ENCODE measurements at regions not wholly inside any gene's neighbourhood (a gene's known extent, or its start where the extent isn't known, plus 50 kb on each side); places are given as distances from the start of the nearest gene placed in this dataset.

- TF ChIP-seq CHD4 (IDR thresholded peaks at IDR 0.05; ENCODE audit: borderline replicate concordance) (no peak), JUNB (IDR thresholded peaks at IDR 0.05) (no peak), SREBF2 (IDR thresholded peaks at IDR 0.05) (no peak), BCL3 (IDR thresholded peaks at IDR 0.05) (no peak), RFX5 (IDR thresholded peaks at IDR 0.05) (no peak), ZFP36 (IDR thresholded peaks at IDR 0.05; ENCODE audit: borderline replicate concordance, partially characterized antibody) (no peak), USF2 (IDR thresholded peaks at IDR 0.05) (no peak), HDAC2 (IDR thresholded peaks at IDR 0.05) (no peak), E2F6 (IDR thresholded peaks at IDR 0.05; ENCODE audit: borderline replicate concordance, low read depth) (no peak), CBX2 (IDR thresholded peaks at IDR 0.05; ENCODE audit: borderline replicate concordance, low read depth) (no peak), ESRRA (IDR thresholded peaks at IDR 0.05; ENCODE audit: borderline replicate concordance, low read length) (no peak), ZSCAN20 (CRISPR knock-in tag; IDR thresholded peaks at IDR 0.05) (no peak), MAFK (IDR thresholded peaks at IDR 0.05; ENCODE audit: partially characterized antibody) (no peak), FOXS1 (CRISPR knock-in tag; IDR thresholded peaks at IDR 0.05) (no peak), PHF8 (IDR thresholded peaks at IDR 0.05; ENCODE audit: borderline replicate concordance, low read depth) (no peak), SMC3 (IDR thresholded peaks at IDR 0.05) (no peak), GATA3 (IDR thresholded peaks at IDR 0.05; ENCODE audit: borderline replicate concordance) (no peak), ELK1 (IDR thresholded peaks at IDR 0.05; ENCODE audit: low read depth, low read length) (no peak), POLR2A (IDR thresholded peaks at IDR 0.05; ENCODE audit: low read length) (no peak)
- ChIA-PET CTCF (interaction anchor here (1.1 to 2.9 kb wide), 3 partner anchors 10 to 52 kb away, joined by 3 to 6 read pairs (median 4); no protein-coding TSS in a partner anchor), POLR2A (no interaction called here)
- no peak for ATAC-seq
- 12% methylated on average over 8 of the region's 8 CpGs for WGBS (ENCODE audit: missing lambda C conversion rate)
- FAIRE-seq: no peak
- Histone ChIP-seq H3K9me3 (peaks cover 6% of the 10 kb centered on the region; the same call in 2 of the 3 replicates), H3K4me1 (no peaks in the 10 kb centered on the region), H3K4me3 (no peak overlapping the region), H3K27ac (no peak overlapping the region), H3K4me2 (no peak overlapping the region)
- no peak for DNase-seq (ENCODE audit: low read depth in 1 of 2, low spot score in 1 of 2)
These were observed 61.7 kb upstream of the XYLT1 start for GRCh38 chr16:17532338-17532995.

- WGBS (ENCODE audit: missing lambda C conversion rate): 10% methylated on average over 6 of the region's 6 CpGs
- TF ChIP-seq ZNF302 (CRISPR knock-in tag; IDR thresholded peaks at IDR 0.05) (no peak), TP53 (CRISPR knock-in tag; IDR thresholded peaks at IDR 0.05) (no peak), EP300 (IDR thresholded peaks at IDR 0.05) (no peak), KDM1A (IDR thresholded peaks at IDR 0.05; ENCODE audit: low read depth) (no peak), USF2 (IDR thresholded peaks at IDR 0.05) (no peak), RNF2 (IDR thresholded peaks at IDR 0.05; ENCODE audit: borderline replicate concordance, low read depth) (no peak), HOXB13 (CRISPR knock-in tag; IDR thresholded peaks at IDR 0.05; ENCODE audit: low read depth) (no peak), ZSCAN20 (CRISPR knock-in tag; IDR thresholded peaks at IDR 0.05) (no peak), EHMT2 (IDR thresholded peaks at IDR 0.05; ENCODE audit: low read depth) (no peak), ESRRA (IDR thresholded peaks at IDR 0.05; ENCODE audit: borderline replicate concordance, low read length) (no peak)
- Histone ChIP-seq H3K27ac (no peak overlapping the region), H3K4me2 (no peak overlapping the region), H3K4me3 (no peak overlapping the region), H3K4me1 (no peaks in the 10 kb centered on the region), H3K9me3 (peaks cover 6% of the 10 kb centered on the region; the same call in 2 of the 3 replicates)
- POLR2A ChIA-PET: no interaction called here
- ATAC-seq (no peak), FAIRE-seq (no peak), DNase-seq (ENCODE audit: low read depth in 1 of 2, low spot score in 1 of 2) (no peak)
- CTCF ChIA-PET: no interaction called here
These were observed 59.4 kb upstream of the XYLT1 start for GRCh38 chr16:17529982-17530760.
